ENCODE measurements at regions not wholly inside any gene's neighbourhood (a gene's known extent, or its start where the extent isn't known, plus 50 kb on each side); places are given as distances from the start of the nearest gene placed in this dataset.

- DNase-seq (ENCODE audit: insufficient read length, low spot score) = no peak
- FAIRE-seq = no peak
Measured at GRCh38 chr1:177591155-177591554, 378.7 kb downstream of the SEC16B start.

GRCh38 chr1:177589166-177589565, 380.7 kb downstream of the SEC16B start:
- FAIRE-seq (no peak), DNase-seq (ENCODE audit: insufficient read length, low spot score) (no peak)

DNA sequence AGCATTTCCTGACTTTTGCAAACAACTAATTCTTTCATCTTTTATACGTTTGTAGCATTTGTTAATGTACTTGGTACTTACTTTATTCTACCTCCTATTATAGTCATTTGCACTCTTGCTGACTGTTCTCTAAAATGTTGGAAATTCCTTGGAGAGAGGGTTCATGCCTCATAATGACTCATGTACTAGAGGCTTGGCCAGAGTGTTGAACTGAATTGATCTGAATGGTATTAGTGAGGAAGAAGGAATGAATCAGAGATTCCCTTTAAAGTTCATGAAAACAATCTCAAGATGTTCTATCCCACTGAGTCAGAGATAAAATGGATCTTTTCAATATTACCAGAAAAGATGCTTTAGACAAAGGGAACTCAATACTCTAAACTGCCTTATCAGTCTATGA, 383.4 kb downstream of the SEC16B start:
- FAIRE-seq (no peak), DNase-seq (ENCODE audit: insufficient read length, low spot score) (no peak)

GRCh38 chr1:177585302-177586220, 384.3 kb downstream of the SEC16B start:
- FAIRE-seq (no peak), DNase-seq (ENCODE audit: insufficient read length, low spot score) (no peak)

DNA sequence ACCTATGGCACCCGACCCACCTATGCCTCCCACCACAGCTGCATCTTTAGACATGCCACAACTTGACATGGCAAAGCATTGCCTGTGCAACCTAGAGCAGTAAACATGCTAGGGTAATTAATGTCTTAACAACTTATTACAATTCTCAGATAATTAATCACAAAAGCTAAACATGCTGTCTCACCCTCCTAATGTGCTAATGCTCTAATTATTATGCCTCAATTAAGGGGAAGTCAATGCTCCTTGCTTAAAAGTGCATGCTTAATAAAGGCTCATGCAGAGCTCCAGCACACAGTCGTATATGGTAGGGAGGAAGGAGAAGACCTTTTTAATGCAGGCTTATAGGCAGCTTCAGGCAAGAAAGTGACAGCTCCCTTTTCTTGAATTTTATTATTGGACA, 396.0 kb downstream of the SEC16B start:
- no peak for DNase-seq (ENCODE audit: insufficient read length, low spot score)
- no peak for FAIRE-seq

GRCh38 chr1:177571485-177572076, 398.3 kb downstream of the SEC16B start:
- FAIRE-seq (no peak), DNase-seq (ENCODE audit: insufficient read length, low spot score) (no peak)

DNA sequence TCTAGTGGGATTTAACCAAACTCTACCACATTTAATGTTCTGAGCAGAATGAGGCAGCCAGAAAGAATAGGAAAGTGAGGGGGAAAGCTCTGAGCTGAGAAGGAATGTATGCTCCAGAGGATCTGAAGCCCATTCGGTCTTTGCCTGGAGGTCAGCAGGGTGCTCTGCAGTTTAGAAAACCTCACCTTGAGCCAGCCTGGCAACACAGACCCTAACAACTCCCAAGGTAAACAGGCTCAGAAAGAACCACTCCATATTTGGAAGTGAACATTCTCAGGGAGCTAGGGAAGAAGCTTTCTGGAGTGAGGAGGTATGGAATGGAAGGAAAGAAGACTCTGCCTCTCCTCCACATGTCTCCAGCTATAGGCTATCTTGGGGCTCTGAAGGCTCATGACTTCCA, 398.8 kb downstream of the SEC16B start:
- DNase-seq (ENCODE audit: insufficient read length, low spot score) (no peak), FAIRE-seq (no peak)

DNA sequence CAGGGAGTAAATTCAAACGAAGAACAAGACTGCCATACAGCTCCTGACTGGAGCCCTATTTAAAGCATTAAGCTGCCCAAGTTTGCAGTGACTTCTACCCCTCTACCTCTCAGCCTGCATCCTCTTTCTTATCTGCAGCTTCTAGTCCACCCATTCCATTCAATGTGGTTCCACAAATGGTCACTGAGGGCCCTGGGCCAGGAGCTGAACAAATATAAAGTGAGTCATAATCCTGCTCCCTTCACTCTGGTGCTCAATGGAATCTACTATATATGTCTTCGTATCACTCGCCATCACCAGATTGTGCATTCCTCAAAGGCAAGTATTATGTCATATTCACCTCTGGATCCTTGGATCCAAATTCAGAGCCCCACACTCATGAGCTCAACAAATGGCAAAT, 398.7 kb downstream of the BRINP2 start:
- DNase-seq (ENCODE audit: insufficient read length, low spot score) (no peak), FAIRE-seq (no peak)

- DNase-seq (ENCODE audit: insufficient read length, low spot score) (no peak), FAIRE-seq (no peak)
Measured at GRCh38 chr1:177568622-177569021, 397.9 kb downstream of the BRINP2 start.

GRCh38 chr1:177567393-177567792, 396.6 kb downstream of the BRINP2 start:
- FAIRE-seq = no peak
- no peak for DNase-seq (ENCODE audit: insufficient read length, low spot score)

- FAIRE-seq = no peak
- DNase-seq (ENCODE audit: insufficient read length, low spot score) = no peak
Measured at GRCh38 chr1:177566495-177566894, 395.7 kb downstream of the BRINP2 start.

- no peak for DNase-seq (ENCODE audit: insufficient read length, low spot score)
- FAIRE-seq = no peak
Measured at GRCh38 chr1:177561436-177561835, 390.7 kb downstream of the BRINP2 start.

DNA sequence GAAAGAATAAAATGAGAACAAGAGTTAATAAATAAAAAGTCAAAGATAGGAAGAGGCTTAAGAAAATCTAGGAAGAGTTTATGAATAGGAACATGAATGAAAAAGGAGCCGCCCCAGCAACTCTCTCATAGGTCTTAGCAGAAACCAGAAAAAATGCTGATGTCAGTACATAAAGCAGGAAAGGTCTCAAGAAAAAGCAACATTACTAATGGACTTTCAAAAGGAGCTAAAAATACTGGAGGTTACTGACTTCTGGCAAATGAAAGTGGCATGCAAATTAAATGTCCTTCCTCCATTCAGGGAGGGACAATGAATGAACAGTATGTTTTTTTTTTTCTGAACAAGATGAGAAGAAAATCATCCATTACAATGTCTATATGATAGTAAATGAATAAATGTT, 387.6 kb downstream of the BRINP2 start:
- DNase-seq (ENCODE audit: insufficient read length, low spot score) (no peak), FAIRE-seq (no peak)

- no peak for FAIRE-seq
- DNase-seq (ENCODE audit: insufficient read length, low spot score) = no peak
Measured at GRCh38 chr1:177556163-177556562, 385.4 kb downstream of the BRINP2 start.

GRCh38 chr1:177547200-177547599, 376.4 kb downstream of the BRINP2 start:
- FAIRE-seq = no peak
- DNase-seq (ENCODE audit: insufficient read length, low spot score) = no peak

GRCh38 chr1:177546346-177546745, 375.6 kb downstream of the BRINP2 start:
- FAIRE-seq = no peak

DNA sequence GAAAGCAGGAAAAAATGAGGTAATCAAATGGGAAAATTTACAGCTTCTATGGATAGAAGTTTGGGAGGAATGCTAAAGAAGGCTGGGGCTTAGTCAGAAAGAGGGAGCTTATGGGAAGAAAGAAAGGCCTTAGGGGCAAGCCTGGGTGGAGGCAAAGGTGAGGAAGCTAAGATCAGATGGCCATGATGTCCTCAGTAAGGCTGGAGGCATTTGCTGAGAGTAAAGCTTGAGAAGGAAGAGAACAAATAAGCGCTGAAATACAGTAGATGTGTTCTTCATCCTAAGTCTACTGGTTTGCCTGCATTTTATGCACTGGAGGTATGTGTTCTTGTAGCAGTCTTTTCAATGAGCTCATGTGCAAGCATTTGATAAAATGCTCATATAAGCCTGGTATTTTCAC, 355.4 kb downstream of the BRINP2 start:
- DNase-seq (ENCODE audit: insufficient read length, low spot score) = no peak
- no peak for FAIRE-seq

More at GRCh38 chr1:177546346-177546745, 375.6 kb downstream of the BRINP2 start:
- DNase-seq (ENCODE audit: insufficient read length, low spot score) = no peak

DNA sequence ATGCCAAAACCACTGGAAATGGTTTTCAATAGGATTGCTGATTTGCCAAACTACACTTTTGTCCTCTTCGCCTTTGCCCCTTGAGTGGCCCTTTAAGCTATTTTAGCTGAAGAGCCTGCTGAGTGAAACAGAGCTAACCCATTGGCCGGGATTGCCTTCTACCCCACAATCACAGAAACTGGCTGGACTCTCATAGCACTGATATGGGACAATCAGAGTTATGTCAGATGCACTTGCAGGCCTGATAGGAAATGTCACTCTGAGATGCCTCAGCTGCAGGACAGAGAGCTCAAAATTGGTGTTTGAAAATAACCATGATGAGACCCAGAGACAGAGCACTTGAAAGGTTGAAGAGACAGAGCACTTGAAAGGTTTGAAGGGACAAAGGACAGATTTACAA, 354.4 kb downstream of the BRINP2 start:
- DNase-seq (ENCODE audit: insufficient read length, low spot score) (no peak), FAIRE-seq (no peak)

- FAIRE-seq = no peak
- DNase-seq (ENCODE audit: insufficient read length, low spot score) = no peak
Measured at GRCh38 chr1:177517546-177517945, 346.8 kb downstream of the BRINP2 start.

- no peak for FAIRE-seq
- no peak for DNase-seq (ENCODE audit: insufficient read length, low spot score)
Measured at GRCh38 chr1:177514207-177514606, 343.4 kb downstream of the BRINP2 start.

- no peak for DNase-seq (ENCODE audit: insufficient read length, low spot score)
- no peak for FAIRE-seq
Measured at GRCh38 chr1:177511036-177511435, 340.3 kb downstream of the BRINP2 start.

GRCh38 chr1:177505905-177506590, 335.3 kb downstream of the BRINP2 start:
- no peak for FAIRE-seq
- DNase-seq (ENCODE audit: insufficient read length, low spot score) = no peak

All from HTR-8/SVneo (cell line).